Fibroblast of villous mesenchyme (primary cell): ENCODE measurements at regions not wholly inside any gene's neighbourhood (a gene's known extent, or its start where the extent isn't known, plus 50 kb on each side); places are given as distances from the start of the nearest gene placed in this dataset.
"Not testable (repeated sequence)": the region's sequence is repeated elsewhere in the genome, so short reads cannot be mapped to it uniquely, and the experiment has no call there.

ENCODE experiments used
- DNase-seq: peaks from one replicate; pipeline ENCODE4 v3.0.0-alpha.2; 2010; ENCODE audit warnings: low read depth
- H3K4me3 ChIP-seq: 2 replicates; pipeline ENCODE4 v1.5.1; 2011; ENCODE audit warnings: low read depth, mild to moderate bottlenecking, low read length
- CTCF ChIP-seq: IDR thresholded peaks from 2 replicates; pipeline ENCODE4 v1.5.1; 2012; ENCODE audit warnings: low read depth, mild to moderate bottlenecking, low read length; ENCODE audit not compliant: insufficient read depth

- TF ChIP-seq CTCF: no peak
- DNase-seq: no peak
- no peak overlapping the region for H3K4me3 ChIP-seq
These were observed 358.4 kb downstream of the GLUD2 start for GRCh38 chrX:121405826-121406225.

GRCh38 chrX:121407627-121408026, 360.2 kb downstream of the GLUD2 start:
- no peak for TF ChIP-seq CTCF
- DNase-seq: no peak
- H3K4me3 ChIP-seq: no peak overlapping the region

GRCh38 chrX:121431514-121431913, 384.1 kb downstream of the GLUD2 start:
- not testable (repeated sequence) for H3K4me3 ChIP-seq, DNase-seq

- H3K4me3 ChIP-seq: no peak overlapping the region
- DNase-seq: no peak
- TF ChIP-seq CTCF: no peak
These were observed 385.9 kb downstream of the GLUD2 start for GRCh38 chrX:121433289-121433688.

GRCh38 chrX:121437666-121438065, 390.3 kb downstream of the GLUD2 start:
- not testable (repeated sequence) for H3K4me3 ChIP-seq, DNase-seq

- DNase-seq: no peak
- TF ChIP-seq CTCF: no peak
- no peak overlapping the region for H3K4me3 ChIP-seq
These were observed 408.5 kb downstream of the GLUD2 start for GRCh38 chrX:121455890-121456289.

- TF ChIP-seq CTCF: no peak
- no peak overlapping the region for H3K4me3 ChIP-seq
- no peak for DNase-seq
These were observed 408.9 kb downstream of the GLUD2 start for GRCh38 chrX:121456315-121456714.

- no peak for DNase-seq
- no peak overlapping the region for H3K4me3 ChIP-seq
- TF ChIP-seq CTCF: no peak
These were observed 409.7 kb downstream of the GLUD2 start for GRCh38 chrX:121457096-121457495.
